Gastrocnemius medialis (tissue), 4 donors: ENCODE measurements at regions not wholly inside any gene's neighbourhood (a gene's known extent, or its start where the extent isn't known, plus 50 kb on each side); places are given as distances from the start of the nearest gene placed in this dataset.

Source experiments
- POLR2A ChIP-seq, 2 donors: fragments of 450-650 bp; IDR thresholded peaks; one replicate each; pipeline ENCODE4 v1.6.1; 2017; ENCODE audit warnings: antibody characterized with exemption in 2 of 2, mild to moderate bottlenecking in 2 of 2, moderate library complexity in 2 of 2
- TF ChIP-seq, protein P1 (sequence below), 5 experiments: fragments of 450-650 bp in 3 of 5; fragments of 200-600 bp in 2 of 5; sonication (generic) in 2 of 5; IDR thresholded peaks in 4 of 5; conservative IDR thresholded peaks in 1 of 5; 1 replicate in 4 of 5; 2 replicates in 1 of 5; pipeline ENCODE4 v1.5.1; 2016 to 2019; ENCODE audit warnings: antibody characterized with exemption in 5 of 5, mild to moderate bottlenecking in 3 of 5, moderate library complexity in 3 of 5

- TF ChIP-seq, protein P1, sequence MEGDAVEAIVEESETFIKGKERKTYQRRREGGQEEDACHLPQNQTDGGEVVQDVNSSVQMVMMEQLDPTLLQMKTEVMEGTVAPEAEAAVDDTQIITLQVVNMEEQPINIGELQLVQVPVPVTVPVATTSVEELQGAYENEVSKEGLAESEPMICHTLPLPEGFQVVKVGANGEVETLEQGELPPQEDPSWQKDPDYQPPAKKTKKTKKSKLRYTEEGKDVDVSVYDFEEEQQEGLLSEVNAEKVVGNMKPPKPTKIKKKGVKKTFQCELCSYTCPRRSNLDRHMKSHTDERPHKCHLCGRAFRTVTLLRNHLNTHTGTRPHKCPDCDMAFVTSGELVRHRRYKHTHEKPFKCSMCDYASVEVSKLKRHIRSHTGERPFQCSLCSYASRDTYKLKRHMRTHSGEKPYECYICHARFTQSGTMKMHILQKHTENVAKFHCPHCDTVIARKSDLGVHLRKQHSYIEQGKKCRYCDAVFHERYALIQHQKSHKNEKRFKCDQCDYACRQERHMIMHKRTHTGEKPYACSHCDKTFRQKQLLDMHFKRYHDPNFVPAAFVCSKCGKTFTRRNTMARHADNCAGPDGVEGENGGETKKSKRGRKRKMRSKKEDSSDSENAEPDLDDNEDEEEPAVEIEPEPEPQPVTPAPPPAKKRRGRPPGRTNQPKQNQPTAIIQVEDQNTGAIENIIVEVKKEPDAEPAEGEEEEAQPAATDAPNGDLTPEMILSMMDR (IDR thresholded peaks at IDR 0.05 in 4 of 5, conservative IDR thresholded peaks at IDR 0.05 in 1 of 5) = no peak
- TF ChIP-seq POLR2A (IDR thresholded peaks at IDR 0.05) = no peak
Measured at GRCh38 chr4:147284935-147285334, 196.0 kb upstream of the EDNRA start.
